GM19467 (cell line): ENCODE measurements at regions not wholly inside any gene's neighbourhood (a gene's known extent, or its start where the extent isn't known, plus 50 kb on each side); places are given as distances from the start of the nearest gene placed in this dataset.
"Not testable (repeated sequence)": the region's sequence is repeated elsewhere in the genome, so short reads cannot be mapped to it uniquely, and the experiment has no call there.

Experiments used
- ATAC-seq: cut with Tn5 transposase; IDR thresholded peaks from one replicate; pipeline ENCODE4 v1.9.1; 2021; ENCODE audit warnings: mild to moderate bottlenecking, moderate library complexity; ENCODE audit not compliant: unreplicated experiment

DNA sequence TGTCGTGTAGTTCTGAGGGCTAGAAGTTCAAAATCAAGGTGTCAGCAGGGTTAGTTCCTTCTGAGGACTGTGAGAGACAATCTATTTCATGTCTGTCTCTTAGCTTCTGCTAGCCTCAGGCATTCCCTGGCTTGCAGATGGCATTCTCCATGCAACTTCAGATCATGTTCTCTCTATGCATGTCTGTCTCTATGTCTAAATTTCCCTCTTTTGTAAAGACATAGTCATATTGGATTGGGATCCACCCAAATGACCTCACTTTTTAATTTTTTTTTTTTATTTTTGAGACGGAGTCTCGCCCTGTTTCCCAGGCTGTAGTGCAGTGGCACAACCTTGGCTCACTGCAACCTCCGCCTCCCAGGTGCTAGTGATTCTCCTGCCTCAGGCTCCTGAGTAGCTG is 104.6 kb downstream of the RAP2B start:
- ATAC-seq = no peak

DNA sequence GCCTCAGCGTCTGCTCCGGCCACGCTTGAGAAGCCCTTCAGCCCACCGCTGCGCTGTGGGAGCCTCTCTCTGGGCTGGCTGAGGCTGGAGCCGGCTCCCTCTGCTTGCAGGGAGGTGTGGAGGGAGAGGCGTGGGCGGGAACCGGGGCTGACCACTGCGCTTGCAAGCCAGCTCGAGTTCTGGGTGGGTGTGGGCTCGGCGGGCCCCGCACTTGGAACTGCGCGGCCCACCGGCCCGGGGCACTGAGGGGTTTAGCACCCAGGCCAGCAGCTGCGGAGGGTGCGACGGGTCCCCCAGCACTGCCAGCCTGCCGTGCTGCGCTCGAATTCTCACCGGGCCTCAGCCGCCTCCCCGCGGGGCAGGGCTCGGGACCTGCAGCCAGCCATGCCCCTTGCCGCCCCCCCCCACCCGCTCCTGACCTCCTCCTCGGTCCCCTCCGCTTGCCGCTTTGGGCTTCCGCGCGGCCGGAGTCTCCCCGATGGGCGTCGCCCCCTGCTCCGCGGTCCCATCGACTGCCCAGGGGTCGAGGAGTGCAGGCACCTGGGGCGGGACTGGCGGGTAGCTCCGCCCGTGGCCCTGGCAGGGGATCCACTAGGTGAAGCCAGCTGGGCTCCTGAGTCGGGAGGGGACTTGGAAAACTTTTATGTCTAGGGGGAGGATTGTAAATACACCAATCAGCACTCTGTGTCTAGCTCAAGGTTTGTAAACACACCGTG is 106.7 kb downstream of the RAP2B start:
- ATAC-seq = no peak

DNA sequence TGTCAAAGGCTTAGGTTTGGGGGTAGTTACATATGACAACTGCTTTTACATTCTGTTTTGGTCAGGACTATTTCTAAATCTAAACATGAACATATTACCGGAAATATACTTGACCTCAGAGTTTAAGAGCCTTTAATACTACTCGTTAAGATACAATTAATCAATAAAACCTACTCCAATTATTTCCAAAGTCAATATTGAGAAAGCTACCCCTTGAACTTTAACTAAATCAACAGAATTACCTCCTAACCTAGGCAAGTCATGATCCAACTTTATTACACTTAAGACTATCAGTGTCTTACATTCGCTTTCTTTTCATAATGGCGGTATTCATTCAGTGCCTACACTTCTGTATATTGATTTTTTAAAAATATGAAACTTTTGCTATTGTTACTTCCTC is 107.7 kb downstream of the RAP2B start:
- no peak for ATAC-seq

DNA sequence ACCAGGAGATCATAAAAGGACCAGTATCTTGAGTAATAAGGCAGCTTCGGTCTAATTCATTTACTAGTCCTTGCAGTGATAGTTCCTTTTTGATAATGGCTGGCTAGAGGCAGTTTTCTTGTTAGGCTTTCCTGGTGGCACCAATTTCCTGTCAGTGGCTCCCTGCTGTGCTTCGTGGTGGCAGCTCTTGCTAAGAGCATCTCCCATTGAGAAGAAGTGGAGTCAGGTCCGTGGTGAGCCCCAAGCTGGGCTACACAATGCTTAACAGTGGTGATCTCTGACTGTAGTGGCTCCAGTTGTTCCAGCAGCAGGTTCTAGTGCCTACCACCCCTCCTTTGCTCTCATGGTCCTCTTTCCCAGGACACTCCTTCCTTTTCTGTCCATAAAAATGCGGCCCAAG is 111.2 kb downstream of the RAP2B start:
- ATAC-seq = no peak

DNA sequence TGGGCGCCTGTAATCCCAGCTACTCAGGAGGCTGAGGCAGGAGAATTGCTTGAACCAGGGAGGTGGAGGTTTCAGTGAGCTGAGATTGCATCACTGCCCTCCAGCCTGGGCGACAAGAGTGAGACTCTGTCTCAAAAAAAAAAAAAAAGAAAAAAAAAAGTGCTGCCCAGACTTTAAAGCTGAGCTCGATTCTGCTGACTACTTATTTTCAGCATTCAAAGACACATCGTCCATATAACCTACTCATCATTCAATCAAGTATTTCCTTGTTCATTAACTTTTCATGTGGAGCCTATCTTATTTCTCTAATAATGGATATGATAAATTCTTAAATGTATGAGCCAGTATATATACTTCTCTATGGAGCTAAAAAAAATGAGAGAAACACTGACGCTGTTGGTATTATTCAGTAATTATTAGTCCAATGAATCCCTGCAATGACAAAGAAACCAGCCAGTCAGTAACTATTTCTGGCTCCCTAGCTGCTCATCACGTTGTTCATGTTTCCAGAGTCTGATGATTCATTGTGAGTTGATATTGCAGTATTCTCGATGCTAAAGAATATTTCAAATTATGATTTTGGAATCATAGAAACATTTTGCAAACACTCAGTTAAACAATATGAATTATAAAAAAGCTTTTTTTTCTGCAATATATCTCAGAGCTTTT is 111.9 kb downstream of the RAP2B start:
- no peak for ATAC-seq

DNA sequence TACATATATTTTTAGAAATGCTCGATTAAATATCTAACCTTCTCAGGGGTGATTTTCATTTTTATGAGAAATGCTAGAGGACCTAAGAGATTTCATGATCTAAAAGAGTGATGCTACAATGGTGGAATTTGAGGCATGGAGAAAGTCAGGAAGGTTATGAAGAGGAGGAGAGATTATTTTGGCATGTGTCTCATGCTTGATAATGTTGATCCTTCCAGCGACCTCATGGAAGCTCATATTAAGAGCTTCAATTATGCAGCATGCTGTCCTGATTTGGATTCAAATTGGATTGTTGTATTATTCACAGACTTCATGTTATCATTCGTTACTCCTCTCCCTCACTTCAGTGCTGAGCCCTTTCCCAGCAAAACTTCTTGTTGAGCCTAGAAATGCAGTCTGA is 112.5 kb downstream of the RAP2B start:
- no peak for ATAC-seq

DNA sequence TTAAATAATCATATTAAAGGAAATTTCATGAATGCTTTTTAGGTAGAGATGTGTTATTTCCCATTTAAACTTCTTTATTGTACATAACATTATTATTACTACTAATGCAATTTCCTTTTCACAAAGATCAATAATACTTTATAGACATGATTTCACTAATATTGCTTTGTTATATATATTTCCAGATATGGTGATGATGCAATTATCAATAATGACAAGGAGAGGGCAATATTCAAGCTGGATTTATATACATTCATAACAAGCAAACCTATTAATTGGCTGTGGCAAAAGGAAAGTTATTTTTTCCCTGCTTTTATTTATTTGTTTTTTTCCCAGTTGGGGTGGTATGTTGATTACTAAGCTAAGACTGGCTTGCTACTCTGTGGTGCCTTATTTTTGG is 113.5 kb downstream of the RAP2B start:
- ATAC-seq = no peak

DNA sequence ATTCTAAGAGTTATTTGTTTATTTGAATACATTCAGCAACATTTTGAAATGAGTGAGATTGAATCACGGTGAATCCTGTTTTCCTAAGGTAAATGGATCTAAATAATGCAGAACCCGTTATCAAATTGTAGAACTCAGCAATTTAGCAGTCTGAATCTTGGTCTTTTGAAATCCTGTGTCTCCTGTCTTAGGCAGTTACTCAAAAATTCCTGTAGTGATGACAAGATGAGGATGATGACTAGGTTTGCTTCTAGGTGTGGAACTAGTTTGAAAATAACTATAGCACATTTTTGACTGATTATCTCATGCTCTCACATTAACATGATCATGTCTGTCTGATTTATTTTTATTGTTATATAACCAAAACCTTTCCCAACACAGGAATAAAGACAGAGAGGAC is 115.0 kb downstream of the RAP2B start:
- ATAC-seq = no peak

DNA sequence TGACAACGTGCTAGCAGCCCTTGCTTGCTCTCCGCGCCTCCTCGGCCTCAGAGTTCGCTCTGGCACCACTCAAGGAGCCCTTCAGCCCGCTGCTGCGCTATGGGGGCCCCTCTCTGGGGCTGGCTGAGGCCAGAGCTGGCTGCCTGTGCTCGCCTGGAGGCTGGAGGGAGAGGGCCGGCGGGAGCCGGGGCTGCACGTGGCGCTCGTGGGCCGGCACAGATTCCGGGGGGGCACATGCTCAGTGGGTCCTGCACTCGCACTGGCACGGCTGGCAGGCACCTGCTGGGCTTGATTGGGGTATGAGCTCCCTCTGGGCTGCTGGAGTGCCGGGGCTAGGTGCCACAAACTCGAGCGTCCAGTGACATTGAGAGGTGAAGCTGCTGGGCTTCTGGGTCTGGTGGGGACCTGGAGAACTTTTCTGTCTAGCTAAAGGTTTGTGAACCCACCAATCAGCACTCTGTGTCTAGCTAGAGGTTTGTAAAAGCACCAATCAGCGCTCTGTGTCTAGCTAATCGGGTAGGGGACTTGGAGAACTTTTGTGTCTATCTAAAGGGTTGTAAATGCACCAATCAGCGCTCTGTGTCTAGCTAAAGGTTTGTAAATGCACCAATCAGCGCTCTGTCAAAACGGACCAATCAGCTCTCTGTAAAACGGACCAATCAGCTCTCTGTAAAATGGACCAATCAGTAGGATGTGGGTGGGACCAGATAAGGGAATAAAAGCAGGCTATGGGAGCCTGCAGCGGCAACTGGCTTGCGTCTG is 119.4 kb downstream of the RAP2B start:
- not testable (repeated sequence) for ATAC-seq

DNA sequence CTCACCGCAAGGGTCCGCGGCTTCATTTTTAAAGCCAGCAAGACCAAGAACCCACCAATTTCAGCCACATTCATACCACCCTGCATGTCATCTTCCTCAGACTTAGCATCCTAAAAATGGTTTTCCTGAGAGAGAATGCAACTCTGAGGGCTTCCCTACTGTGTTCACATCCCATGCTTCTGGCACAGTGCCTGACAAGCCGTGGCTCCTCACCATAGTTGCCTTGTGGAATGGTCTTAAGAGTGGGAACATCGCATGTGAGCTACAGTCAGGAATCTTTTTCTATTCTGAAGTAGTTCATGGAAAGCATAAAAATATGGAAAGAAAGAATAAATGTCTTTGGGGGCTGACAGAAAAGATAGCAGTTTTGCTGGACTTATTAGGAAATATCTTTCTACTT is 120.3 kb downstream of the RAP2B start:
- no peak for ATAC-seq

DNA sequence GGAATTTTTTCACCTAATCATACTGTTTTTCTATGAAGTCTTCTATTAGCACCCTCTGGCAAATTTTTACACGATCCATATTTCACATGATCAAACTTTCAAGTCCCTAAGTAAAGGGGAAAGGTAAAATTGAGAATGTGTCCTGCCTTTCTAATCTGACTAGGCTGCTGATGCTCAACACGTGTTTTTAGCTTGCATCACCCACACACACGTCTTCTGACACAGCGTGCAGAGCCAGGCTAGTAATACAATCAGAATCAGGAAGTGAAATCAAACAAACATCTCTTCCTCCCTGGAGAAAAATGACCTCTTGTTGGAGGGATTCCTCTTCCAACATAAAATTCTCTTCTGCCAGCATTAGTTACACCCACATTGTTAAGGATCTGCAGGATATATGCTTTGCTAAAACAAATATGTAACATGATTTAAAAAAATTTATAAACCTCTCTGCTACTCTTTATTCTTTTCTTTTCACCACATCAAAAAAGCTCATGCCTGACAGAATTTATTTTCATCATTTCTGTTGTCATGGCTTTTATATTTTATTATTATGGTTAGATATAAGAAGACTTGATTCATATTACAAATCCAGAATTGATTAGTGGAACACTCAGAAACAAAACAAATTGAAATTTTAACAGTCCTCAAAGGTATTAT is 122.4 kb downstream of the RAP2B start:
- ATAC-seq = no peak

DNA sequence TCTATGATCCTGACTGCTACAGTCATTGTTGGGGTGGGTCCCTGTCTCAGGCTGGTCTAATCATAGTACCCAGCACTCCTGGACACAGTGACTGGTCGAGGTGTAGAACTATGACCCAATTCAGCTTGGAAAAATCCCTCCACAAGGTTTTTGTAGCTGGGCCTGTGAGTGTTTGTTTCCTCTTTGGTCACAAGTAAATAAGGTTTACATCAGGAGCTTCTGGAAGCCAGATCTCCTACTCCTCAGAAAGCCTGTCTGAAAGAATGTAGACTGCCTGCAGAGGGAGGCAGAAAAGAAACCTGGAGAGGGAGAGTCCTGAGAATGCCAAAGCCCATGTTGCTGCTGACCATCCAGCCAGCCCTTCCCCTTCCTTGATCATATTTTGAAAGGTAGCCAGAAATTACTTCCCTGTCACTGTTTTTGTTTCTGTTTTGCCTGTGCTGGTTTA is 123.2 kb downstream of the RAP2B start:
- no peak for ATAC-seq

DNA sequence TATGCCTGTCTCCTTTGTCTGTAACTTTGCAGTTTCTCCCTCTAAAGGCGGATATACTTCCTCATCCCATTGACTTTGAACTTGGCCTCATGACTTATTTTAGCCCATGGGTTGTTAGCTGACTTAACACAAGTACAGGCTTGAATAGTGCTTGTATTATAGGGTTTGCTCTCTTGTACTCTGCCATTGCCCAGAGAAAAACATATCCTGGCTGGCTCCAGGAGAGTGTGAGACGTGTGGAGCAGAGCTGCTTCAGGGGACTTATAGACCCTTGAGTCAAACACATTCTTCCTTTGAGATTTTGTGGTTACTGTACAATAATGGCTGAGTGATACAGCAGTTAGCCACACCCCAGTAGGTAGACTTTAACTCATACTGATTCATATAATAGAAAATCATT is 124.0 kb downstream of the RAP2B start:
- ATAC-seq = no peak

DNA sequence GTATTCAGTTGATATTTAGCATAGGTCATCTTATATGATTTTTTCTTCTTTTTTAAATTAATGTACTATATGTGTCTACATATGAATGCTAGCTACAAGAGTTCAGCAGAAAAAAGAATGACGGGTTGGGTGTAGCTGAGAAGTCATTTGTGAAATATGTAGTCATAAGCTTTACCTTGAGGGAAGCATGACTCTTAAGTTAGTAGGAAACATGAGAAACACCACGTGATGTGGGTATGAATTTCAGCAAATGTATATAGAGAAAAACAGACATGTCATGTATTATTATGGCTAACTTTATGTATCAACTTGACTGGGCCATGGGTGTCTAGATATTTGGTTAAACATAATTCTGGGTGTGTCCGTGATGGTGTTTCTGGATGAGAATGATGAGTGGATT is 125.0 kb downstream of the RAP2B start:
- no peak for ATAC-seq

DNA sequence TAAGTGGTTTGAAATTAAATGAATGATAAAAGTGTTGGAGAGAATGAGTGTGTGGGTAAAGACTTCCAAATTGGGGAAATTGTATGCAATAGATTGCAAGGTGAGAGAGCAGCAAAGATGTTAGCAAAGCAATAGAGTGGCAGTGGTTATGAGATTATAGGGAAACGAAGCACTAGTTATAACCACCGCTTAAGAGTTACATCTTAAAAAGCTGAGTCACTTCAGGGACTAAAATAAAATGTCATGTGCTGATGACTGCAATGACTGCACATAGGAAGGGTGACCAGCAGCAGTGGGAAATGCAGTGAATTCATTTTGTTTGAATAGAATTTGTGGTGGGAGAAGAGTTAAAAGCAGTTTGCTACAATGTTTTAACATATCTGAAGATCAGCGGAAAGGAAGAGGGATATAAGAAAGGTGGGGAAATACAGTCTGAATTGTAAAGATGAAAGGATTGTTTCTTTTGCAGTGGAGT is 127.3 kb downstream of the RAP2B start:
- ATAC-seq = no peak

DNA sequence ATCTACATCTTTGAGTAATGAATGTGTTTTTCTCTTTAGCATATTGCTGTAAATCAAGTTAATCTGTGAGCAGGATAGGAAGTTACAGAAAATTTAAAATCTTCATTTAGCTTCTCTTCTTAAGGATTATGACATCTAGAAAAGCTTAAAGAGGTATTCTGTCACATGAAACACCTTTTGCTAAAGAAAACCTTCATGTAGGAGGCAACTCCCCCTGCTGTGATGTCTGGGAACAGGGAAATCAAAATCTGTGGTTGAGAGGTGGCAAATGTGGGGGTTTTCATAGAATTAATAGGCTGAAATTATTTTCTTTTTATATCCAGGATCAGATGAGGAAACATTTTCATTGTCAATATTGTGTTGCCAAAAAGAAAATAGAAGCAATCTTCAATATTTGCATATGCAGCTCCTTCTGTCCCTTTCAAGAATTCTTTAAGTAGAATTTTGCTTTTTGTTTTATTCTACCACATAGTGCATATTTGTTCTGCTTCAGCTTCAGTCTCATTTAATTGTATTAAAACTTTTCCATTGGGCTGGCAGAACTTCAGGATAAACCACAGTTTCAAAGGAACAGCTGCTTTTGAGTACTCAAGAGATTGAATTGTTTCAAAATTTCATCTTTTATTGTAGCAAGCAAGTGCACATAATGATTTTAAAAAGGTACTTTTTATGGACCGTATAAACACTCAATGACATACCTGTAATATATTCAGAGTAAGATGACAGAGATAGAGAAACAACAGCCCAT is 128.4 kb downstream of the RAP2B start:
- ATAC-seq = no peak

DNA sequence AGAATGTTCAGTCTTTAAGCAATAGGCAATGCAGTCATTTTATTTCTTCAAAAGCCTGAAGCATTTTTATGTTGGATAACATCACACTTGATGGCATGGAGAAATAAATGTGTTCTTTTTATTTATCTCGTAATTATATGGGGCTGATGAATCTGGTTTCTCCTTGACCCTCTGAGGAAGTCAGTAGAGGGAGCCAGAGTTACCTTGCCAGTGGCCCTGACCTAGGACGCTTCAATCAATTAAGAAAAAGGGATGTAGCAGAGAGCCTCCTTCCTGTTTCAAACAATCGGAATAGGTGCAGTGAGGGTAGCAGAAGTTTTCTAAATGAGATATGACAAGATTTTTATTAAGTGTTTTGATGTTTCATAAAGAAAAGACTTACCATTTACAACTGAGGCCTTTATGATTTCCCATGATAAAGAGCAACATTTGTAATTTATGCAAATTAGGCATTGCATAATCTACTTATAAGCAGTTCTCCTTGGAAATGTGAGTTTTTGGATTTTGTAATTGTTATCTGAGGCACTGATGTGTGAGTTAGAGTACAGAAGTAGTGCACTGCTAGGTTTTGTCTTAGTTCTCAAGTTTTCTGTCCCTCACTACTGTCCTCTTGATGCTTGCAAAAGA is 129.1 kb downstream of the RAP2B start:
- no peak for ATAC-seq

DNA sequence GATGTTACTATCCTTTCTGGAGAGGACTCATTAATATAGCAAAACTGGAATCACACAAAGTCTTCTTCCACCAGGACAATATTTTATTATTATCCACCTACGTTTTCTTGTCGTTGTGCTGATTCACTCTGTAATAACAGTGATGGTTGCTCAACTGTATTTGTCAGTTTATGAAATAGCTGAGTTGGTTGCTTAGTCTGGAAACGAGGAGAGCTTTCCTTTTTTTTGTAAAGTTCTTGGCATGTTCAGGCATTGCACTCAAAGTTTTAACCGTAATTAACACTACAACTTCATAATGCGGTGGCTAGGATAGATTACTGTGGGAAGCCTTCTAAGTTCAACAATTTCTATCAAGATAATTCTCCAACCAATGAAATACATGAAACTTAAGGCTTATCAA is 131.2 kb downstream of the RAP2B start:
- no peak for ATAC-seq

DNA sequence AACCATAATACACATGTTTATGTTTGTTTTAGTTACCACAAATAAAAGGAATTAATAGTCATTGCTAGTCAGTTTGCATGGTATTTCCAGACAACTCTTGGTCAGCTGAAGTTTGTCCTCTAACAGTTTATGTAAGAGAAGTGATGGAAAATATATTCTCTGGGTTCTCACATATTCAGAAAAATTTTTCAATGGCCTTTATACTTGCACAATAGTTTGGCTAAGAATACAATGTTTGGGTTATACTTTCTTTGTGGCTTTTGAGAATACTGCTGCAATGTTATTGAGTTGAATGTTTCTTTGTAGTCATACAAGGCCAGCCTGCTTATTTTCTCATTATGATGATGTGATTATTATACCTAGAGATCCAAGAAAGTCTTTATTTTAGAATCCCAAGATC is 133.9 kb downstream of the RAP2B start:
- ATAC-seq = no peak

DNA sequence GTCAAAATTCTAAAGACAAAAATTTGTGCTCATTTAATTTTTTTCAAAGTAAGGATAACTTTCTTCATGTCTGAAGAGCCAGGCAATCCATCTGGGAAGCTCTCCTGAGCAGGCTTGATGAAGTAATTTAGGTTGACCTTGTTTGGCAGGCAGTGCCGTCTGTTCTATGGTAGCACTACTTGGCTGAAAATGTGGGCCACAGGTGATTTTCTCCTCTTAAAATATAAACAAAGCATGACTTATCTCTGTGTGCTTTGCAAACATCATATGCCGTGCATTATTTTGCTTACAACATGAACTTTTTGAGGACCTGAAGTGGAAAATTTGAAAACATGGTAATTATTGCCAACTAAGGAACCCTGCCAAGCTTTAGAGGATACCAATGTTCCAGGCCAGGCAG is 143.2 kb downstream of the RAP2B start:
- ATAC-seq = no peak
